T47D (cell line): ENCODE measurements at regions not wholly inside any gene's neighbourhood (a gene's known extent, or its start where the extent isn't known, plus 50 kb on each side); places are given as distances from the start of the nearest gene placed in this dataset.

Source experiments
- DNase-seq, 2 experiments: peaks; one replicate each; pipeline versions ENCODE4 v3.0.0 to v3.0.0-alpha.2; 2011 to 2012; ENCODE audit warnings: low read depth in 1 of 2, low spot score in 1 of 2
- JUND ChIP-seq: IDR thresholded peaks from 2 replicates; pipeline ENCODE4 v1.6.1; 2012; ENCODE audit warnings: low read depth
- in situ Hi-C: cut with HindIII; loops from 2 replicates; pipeline ENCODE4 v1.10.0; 2016; ENCODE audit warnings: low sequenced_read_pairs, low pct_unique_long_range_greater_than_20kb

DNA sequence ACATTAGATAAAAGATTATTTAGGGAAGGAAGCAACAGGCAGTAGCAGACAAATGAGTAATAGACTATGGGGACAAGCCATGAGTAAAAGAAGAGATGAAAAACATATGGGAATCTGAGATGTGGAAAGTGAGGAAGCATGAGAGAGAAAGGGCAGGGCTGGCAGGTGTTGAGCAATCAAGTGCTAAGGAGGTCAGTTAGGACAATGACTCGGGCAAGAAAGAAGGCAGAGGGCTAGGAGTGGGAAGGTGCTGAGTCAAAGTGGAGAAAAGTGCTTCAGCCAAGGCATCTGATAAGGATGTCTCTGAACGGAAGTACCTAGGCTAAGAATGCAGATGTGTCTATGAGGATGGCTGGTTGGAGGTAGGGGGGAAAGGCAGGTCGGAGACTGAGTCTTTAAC lies 291.9 kb upstream of the HTR2A start:
- DNase-seq, result no peak
- TF ChIP-seq JUND, result no peak
- in situ Hi-C loops, result no loop called here

DNA sequence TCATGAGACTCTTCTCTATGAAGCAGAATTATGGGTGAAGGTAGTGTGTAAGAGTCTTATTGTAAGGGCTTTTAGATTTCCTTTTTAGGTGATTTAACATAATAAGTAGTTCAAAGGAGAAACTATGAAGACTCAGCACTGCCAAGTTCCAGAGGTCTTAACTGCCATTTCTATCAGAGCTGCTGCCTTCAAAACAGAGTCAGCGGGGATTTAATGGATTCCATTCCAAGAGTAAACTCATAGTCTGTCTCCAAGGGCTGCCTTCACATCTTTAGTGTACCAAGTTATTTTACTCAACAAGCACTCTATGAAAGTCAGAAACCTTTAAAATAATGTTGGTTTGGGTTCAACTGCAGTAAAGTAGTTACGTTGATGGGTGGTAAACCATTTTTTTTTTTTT lies 289.6 kb upstream of the HTR2A start:
- TF ChIP-seq JUND, result no peak
- in situ Hi-C loops, result no loop called here
- no peak for DNase-seq

DNA sequence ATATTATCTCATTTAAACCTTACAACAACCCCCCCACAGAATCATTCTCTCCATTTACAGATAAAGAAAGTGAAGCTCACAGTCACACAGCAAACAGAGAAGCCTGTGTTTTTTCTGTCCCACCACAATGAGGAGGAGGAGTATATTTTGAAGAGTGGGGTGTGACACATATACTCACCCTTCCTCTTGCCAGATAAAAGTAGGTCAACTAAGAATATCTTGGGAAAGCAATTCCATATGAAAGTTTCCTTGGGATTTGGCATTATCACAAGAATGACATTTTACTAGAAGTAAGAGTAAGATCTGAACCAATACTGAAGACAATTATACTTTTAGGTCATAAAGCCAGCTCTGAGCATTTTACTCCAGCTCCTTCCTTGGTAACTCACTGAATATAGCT lies 287.5 kb upstream of the HTR2A start:
- in situ Hi-C loops, result no loop called here
- no peak for TF ChIP-seq JUND
- no peak for DNase-seq

DNA sequence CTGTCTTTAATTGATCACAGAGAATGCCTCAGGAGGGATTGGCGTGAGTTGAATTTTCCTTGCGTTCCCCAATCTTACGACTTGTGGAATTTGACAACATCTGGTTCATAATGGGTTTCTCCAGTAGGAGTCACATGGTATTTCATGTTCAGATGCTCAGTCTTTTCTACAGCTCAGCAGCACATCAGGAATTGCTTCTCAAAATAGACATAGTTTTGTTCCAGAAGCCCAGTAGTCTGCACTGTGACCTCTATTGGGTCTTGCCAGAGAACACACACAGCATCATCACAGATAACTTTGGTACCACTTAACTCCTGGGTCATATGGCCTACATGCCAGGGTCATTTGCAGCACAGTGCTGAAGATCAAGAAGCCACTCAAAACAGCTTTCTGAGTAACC lies 282.5 kb upstream of the HTR2A start:
- DNase-seq, result no peak
- in situ Hi-C loops, result no loop called here

DNA sequence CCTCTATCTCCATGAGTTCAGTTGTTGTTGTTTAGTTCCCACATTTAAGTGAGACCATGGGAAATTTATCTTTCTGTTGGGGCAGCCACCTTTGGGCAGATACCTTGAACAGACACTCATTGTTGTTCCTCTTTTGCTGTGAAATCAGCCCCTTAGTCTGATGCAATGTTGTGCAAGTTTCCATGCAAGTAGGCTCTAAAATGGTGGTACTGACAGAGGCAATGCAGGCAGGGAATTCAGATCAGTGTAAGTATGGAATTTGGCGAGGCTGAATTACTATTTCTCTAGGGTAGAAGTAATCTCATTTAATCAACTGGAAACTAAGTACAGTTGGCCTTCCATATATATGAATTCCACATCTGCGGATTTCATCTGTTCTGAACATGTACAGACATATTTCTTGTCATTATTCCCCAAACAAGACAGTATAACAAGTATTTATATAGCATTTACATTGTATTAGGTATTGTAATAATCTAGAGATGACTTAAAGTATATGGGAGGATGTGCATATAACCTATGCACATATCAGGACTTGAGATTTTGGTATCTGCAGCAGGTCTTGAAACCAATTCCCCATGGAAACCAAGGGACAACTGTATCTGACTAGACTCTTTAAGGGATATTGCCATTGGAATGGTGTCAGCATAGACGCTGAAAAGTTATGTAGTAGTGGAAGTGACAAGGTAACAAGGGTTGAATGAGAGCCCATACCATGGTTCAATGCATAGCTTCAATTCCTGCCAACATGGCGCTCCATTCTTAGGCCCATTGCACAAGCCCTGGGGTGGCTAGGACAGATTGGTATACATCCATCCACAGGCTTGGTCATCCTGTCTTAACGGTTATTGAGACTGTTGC lies 281.5 kb upstream of the HTR2A start:
- no peak for DNase-seq
- in situ Hi-C loops, result no loop called here
- TF ChIP-seq JUND, result no peak

More for the DNA sequence above, 282.5 kb upstream of the HTR2A start:
- TF ChIP-seq JUND, result no peak

DNA sequence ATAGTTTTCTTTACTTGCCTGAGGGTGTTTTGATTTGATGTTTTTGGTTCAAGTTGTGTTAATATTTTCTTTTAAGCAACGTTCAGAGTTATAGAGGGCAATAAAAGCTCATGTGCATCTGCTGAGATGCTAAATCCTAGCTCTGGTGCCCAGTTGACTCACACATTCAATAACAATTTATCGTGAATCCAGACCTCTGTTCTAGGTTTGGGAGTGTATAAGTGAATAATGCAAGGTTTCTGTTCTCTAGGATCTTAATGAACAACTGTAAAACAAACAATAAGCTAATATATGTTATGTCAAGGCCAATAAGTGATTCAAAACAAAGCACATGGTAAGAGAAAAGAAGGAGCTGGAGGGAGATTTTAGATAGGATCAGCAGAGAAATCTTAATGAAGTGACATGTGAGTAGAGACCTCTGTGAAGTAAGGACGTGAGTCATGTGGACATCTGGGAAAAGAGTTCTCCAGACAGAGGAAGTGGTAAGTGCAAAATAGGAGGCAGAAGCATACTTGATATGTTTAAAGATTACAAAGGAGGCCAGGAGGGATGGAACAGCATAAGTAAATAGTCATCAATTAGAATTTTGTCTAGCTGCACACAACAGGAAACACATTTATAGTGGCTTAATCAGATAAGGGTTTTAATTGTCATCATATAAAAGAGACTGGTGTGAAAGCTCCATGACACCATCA lies 278.5 kb upstream of the HTR2A start:
- no peak for TF ChIP-seq JUND
- no peak for DNase-seq
- in situ Hi-C loops, result no loop called here

DNA sequence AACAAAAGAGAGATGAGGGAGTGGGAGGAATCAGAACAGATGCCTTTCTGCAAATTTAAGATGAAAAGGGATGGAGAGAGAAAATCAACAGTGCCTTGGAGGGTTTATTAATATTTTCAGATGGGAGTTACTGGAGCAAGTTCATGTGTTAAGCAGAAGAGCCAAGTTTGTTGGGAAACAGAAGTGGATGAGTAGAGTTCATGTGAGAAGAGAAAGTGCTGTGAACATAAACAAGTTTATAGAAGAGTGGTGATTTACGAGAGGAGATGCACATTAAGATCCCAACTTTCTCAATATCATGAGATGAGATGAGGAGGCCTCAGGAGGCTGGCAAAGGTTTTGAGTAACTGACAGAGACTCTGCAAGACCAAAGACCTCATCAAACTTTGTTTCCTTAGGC lies 274.1 kb upstream of the HTR2A start:
- DNase-seq, result no peak
- TF ChIP-seq JUND, result no peak
- in situ Hi-C loops, result no loop called here

DNA sequence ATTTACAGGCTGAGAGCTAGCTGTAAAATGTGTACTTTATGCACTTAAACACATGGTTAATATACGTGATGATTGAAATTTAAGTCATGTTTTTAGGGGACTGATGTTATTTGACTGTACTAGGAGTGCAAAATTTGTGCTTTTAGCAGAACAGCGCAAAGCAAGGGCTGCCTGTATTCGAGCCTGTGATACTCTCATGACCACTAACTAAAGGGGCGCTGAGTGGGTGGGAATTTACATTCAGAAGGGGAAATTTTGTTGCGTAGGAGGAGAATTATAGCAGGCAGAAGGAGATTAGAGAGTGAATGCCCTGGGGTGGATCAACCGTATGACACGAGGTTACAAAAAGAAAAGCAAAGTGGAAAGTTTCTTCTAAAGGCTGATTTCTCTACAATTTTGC lies 271.8 kb upstream of the HTR2A start:
- in situ Hi-C loops, result no loop called here
- TF ChIP-seq JUND, result no peak
- no peak for DNase-seq

DNA sequence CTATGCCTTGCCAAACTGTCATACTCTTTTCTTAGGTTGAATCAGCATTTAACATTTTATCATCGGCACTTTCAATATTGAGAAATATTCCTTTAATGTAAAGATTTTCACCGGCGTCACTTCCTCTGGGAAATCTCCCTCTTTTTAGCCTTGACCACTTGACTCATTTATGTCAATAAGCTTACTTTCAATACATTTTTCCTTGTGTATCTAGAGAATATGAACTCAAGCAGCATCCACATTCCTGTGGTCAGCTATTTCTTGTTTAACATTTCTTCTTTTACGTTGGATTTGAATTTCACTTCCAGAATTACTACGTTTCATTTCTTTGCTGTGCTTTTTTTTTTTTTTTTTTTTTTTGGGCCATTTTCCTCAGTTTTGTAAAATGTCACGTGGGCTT lies 271.2 kb upstream of the HTR2A start:
- in situ Hi-C loops, result no loop called here
- no peak for TF ChIP-seq JUND

DNA sequence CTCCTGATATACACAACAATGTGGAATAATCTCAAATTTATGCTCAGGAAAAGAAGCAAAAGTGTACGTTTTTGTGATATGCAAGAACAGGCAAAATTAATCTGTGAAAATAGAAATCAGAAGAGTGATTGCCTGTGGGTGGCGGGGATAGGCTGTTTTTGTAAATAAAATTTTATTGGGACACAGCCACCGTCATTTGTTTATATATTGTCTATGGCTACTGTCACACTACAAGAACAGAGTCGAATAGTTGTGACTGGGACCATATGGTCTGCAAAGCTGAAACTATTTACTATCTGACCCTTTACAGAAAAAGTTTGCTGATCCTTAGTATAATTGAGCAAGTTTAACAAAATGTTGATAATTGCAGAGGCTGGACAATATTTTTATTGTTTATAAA lies 269.5 kb upstream of the HTR2A start:
- in situ Hi-C loops, result no loop called here
- DNase-seq, result no peak
- no peak for TF ChIP-seq JUND

More for the DNA sequence above, 271.2 kb upstream of the HTR2A start:
- no peak for DNase-seq

DNA sequence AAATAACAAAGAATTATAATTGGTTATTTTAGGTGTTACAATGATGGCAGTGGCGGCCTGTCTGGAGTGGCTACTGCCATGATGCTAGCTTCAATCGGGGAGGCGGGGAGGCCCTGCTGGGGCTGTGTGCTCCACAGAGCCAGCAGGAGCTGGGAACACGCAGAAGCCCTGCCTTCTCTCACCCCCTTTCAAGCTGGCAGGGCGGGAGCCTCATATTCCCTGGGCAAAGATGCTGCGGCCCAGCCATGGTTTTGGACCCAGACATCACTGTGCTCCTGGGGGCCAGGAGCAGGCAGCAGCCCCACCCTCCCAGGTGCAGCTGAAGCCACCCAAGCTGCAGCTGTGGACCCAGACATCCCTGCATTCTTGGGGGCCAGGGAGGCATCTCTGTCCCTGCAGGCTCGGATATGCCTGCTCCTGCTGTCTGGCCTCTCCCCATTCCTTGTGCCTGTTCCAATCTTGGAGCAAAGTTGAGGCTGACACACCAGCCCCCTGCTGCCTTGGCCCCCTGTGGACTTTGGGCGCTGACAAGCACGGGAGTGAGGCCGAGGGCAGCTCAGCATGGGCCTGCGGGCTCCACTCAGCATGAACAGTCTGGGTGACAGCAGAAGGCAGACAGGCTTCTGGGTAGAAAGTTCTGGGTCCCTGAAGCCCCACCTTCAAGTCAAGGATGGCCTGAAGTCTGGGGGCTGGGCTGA lies 263.1 kb upstream of the HTR2A start:
- no peak for TF ChIP-seq JUND
- no peak for DNase-seq
- in situ Hi-C loops, result no loop called here

DNA sequence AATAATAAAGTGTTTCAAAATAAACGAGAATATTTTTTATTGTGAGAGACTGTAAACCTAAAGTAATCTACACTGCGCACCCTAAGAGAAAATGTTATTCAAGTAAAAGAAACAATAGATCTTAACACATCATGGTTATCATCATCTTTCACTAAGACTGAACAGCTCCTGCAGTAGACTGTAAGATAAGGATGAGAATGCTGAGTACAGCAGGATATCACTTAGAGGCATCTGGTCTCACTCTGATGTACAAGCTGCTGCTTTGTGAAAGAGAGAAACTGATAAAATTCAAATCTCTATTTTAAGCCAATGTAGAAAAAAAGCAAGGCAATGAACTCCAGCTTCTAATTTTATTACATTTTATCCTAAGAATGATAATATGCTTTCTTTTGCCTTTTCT lies 261.7 kb upstream of the HTR2A start:
- no peak for TF ChIP-seq JUND
- in situ Hi-C loops, result no loop called here
- no peak for DNase-seq

DNA sequence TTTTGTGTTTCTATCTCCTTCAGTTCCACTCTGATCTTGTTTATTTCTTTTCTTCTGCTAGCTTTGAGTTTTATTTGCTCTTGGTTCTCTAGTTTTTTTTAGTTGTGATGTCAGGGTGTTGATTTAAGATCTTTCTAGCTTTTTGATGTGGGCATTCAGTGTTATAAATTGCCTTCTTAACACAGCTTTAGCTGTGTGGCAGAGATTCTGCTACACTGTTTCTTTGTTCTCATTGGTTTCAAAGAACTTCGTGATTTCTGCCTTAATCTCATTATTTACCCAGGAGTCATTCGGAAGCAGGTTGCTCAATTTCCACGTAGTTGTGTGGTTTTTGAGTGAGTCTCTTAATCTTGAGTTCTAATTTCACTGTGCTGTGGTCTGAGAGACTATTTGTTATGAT lies 251.7 kb upstream of the HTR2A start:
- no peak for TF ChIP-seq JUND
- DNase-seq, result no peak
- in situ Hi-C loops, result no loop called here
